Body of pancreas (tissue), 4 donors: ENCODE measurements at regions not wholly inside any gene's neighbourhood (a gene's known extent, or its start where the extent isn't known, plus 50 kb on each side); places are given as distances from the start of the nearest gene placed in this dataset.

Experiments
- ATAC-seq: fragments of 150-250 bp; one replicate; pipeline ENCODE4 v1.9.1; 2016
- DNase-seq, 4 donors: peaks; one replicate each; pipeline ENCODE4 v3.0.0-alpha.2; 2019
- H3K27ac ChIP-seq, 4 donors: fragments of 200-600 bp; sonication (generic); 1 replicate in 3 of 4; 2 replicates in 1 of 4; pipeline versions ENCODE4 v1.5.1 to v1.6.1; 2016 to 2019; ENCODE audit warnings: mild to moderate bottlenecking in 1 of 4, mixed read lengths in 1 of 4, moderate library complexity in 1 of 4
- H3K27me3 ChIP-seq, 2 donors: fragments of 200-600 bp; sonication (generic); one replicate each; pipeline ENCODE4 v1.6.0; 2016; ENCODE audit warnings: mild to moderate bottlenecking in 1 of 2
- H3K36me3 ChIP-seq, 2 donors: fragments of 200-600 bp; sonication (generic); replicated peaks in 1 of 2; 2 replicates each; pipeline ENCODE4 v1.5.1; 2016; ENCODE audit warnings: low read depth in 2 of 2; ENCODE audit not compliant: insufficient read depth in 1 of 2
- H3K4me1 ChIP-seq: fragments of 200-600 bp; sonication (generic); one replicate; pipeline ENCODE4 v1.6.0; 2016
- H3K4me3 ChIP-seq, 2 donors: fragments of 200-600 bp; sonication (generic); 1 replicate in 1 of 2; 2 replicates in 1 of 2; pipeline ENCODE4 v1.5.1; 2016 to 2019
- H3K9me3 ChIP-seq, 3 donors: fragments of 200-600 bp; sonication (generic); 1 replicate in 2 of 3; 2 replicates in 1 of 3; pipeline ENCODE4 v1.5.1; 2016
- CTCF ChIP-seq, 7 experiments: fragments of 450-650 bp in 4 of 7; fragments of 200-600 bp in 3 of 7; sonication (generic) in 3 of 7; IDR thresholded peaks; one replicate each; pipeline ENCODE4 v1.5.1; 2016 to 2019; ENCODE audit warnings: antibody characterized with exemption in 7 of 7
- POLR2A ChIP-seq, 3 donors: fragments of 450-650 bp; IDR thresholded peaks; one replicate each; pipeline ENCODE4 v1.6.1; 2016; ENCODE audit warnings: antibody characterized with exemption in 3 of 3, mild to moderate bottlenecking in 2 of 3
- WGBS, 2 donors: methylation state at CpG; one replicate each; pipeline ENCODE4 v1.1.5; 2017; 5-methylcytosine and 5-hydroxymethylcytosine counted together
- intact Hi-C: fragments of 100-400 bp; cut with DNase I; formaldehyde crosslinking; loops from one replicate; pipeline ENCODE4 v1.15.1; 2023

- DNase-seq (no peak), ATAC-seq (no peak)
- TF ChIP-seq CTCF (IDR thresholded peaks at IDR 0.05) = no peak
- no peak for TF ChIP-seq POLR2A (IDR thresholded peaks at IDR 0.05)
- WGBS, 2 donors = 73 to 81% methylated on average over 9 of the region's 9 CpGs
- no peak overlapping the region for H3K27ac ChIP-seq
- H3K36me3 ChIP-seq = no peaks in the 10 kb centered on the region
- no peak overlapping the region for H3K4me3 ChIP-seq
- H3K27me3 ChIP-seq = no peaks in the 10 kb centered on the region
- peaks cover 9% of the 10 kb centered on the region for H3K4me1 ChIP-seq
- H3K9me3 ChIP-seq = no peaks in the 10 kb centered on the region
- intact Hi-C loops = no loop called here
Measured at GRCh38 chr15:35665896-35666536, 120.1 kb upstream of the DPH6 start.

- Histone ChIP-seq H3K4me3 (no peak overlapping the region), H3K27ac (no peak overlapping the region), H3K4me1 (peaks cover 10% of the 10 kb centered on the region), H3K36me3 (no peaks in the 10 kb centered on the region), H3K9me3 (no peaks in the 10 kb centered on the region), H3K27me3 (no peaks in the 10 kb centered on the region)
- DNase-seq (no peak), ATAC-seq (no peak)
- intact Hi-C loops = no loop called here
- TF ChIP-seq CTCF (IDR thresholded peaks at IDR 0.05) (no peak), POLR2A (IDR thresholded peaks at IDR 0.05) (no peak)
- 11 to 29% methylated on average over 1 of the region's 1 CpG for WGBS, 2 donors
Measured at GRCh38 chr15:35667908-35668307, 121.9 kb upstream of the DPH6 start.

- intact Hi-C loops = no loop called here
- H3K4me3 ChIP-seq = no peak overlapping the region
- no peak for ATAC-seq
- WGBS, 2 donors = 67 to 68% methylated on average over 3 of the region's 3 CpGs
- H3K4me1 ChIP-seq = peaks cover 18% of the 10 kb centered on the region
- no peak overlapping the region for H3K27ac ChIP-seq
- H3K36me3 ChIP-seq = no peaks in the 10 kb centered on the region
- TF ChIP-seq POLR2A (IDR thresholded peaks at IDR 0.05) (no peak), CTCF (IDR thresholded peaks at IDR 0.05) (no peak)
- H3K27me3 ChIP-seq = no peaks in the 10 kb centered on the region
- no peaks in the 10 kb centered on the region for H3K9me3 ChIP-seq
- DNase-seq = no peak
Measured at GRCh38 chr15:35669021-35669420, 123.1 kb upstream of the DPH6 start.

GRCh38 chr15:35669432-35670045, 123.6 kb upstream of the DPH6 start:
- Histone ChIP-seq H3K4me3 (no peak overlapping the region), H3K27ac (no peak overlapping the region), H3K36me3 (no peaks in the 10 kb centered on the region), H3K9me3 (no peaks in the 10 kb centered on the region), H3K27me3 (no peaks in the 10 kb centered on the region), H3K4me1 (peaks cover 18% of the 10 kb centered on the region)
- intact Hi-C loops = no loop called here
- TF ChIP-seq CTCF (IDR thresholded peaks at IDR 0.05) = no peak
- ATAC-seq (no peak), DNase-seq (no peak)
- 90 to 92% methylated on average over 5 of the region's 5 CpGs for WGBS, 2 donors

- DNase-seq = no peak
- no peak overlapping the region for H3K4me3 ChIP-seq
- H3K27ac ChIP-seq = no peak overlapping the region
- intact Hi-C loops = no loop called here
- ATAC-seq = no peak
- peaks cover 22% of the 10 kb centered on the region for H3K4me1 ChIP-seq
- H3K27me3 ChIP-seq = no peaks in the 10 kb centered on the region
- no peaks in the 10 kb centered on the region for H3K36me3 ChIP-seq
- TF ChIP-seq POLR2A (IDR thresholded peaks at IDR 0.05) (no peak), CTCF (IDR thresholded peaks at IDR 0.05) (no peak)
- no peaks in the 10 kb centered on the region for H3K9me3 ChIP-seq
Measured at GRCh38 chr15:35671197-35671596, 125.2 kb upstream of the DPH6 start.
